Upper lobe of left lung (tissue), 6 donors: ENCODE measurements at regions not wholly inside any gene's neighbourhood (a gene's known extent, or its start where the extent isn't known, plus 50 kb on each side); places are given as distances from the start of the nearest gene placed in this dataset.

ENCODE experiments used
- ATAC-seq, 2 donors: fragments of 200-7000 bp; cut with Tn5 transposase; one replicate each; pipeline ENCODE4 v1.9.1; 2022; ENCODE audit warnings: mild to moderate bottlenecking in 2 of 2, moderate library complexity in 2 of 2; ENCODE audit not compliant: low FRiP score in 2 of 2
- DNase-seq, 2 donors: peaks; one replicate each; pipeline ENCODE4 v3.0.0-alpha.2; 2019 to 2020
- H3K27ac ChIP-seq, 4 donors: fragments of 200-600 bp; sonication (generic); one replicate each; pipeline ENCODE4 v1.5.1; 2016 to 2019
- H3K27me3 ChIP-seq, 4 donors: fragments of 200-600 bp; sonication (generic); one replicate each; pipeline ENCODE4 v1.5.1; 2017 to 2019
- H3K36me3 ChIP-seq, 4 donors: fragments of 200-600 bp; sonication (generic); one replicate each; pipeline ENCODE4 v1.5.1; 2016 to 2019
- H3K4me1 ChIP-seq, 4 donors: fragments of 200-600 bp; sonication (generic); one replicate each; pipeline ENCODE4 v1.5.1; 2018 to 2019
- H3K4me3 ChIP-seq, 4 donors: fragments of 200-600 bp; sonication (generic); one replicate each; pipeline ENCODE4 v1.5.1; 2017 to 2019; ENCODE audit warnings: mild to moderate bottlenecking in 2 of 4, moderate library complexity in 1 of 4
- H3K9me3 ChIP-seq, 4 donors: fragments of 200-600 bp; sonication (generic); one replicate each; pipeline ENCODE4 v1.5.1; 2018 to 2019
- EP300 ChIP-seq, 4 donors: sonication (generic); formaldehyde crosslinking; IDR thresholded peaks; one replicate each; pipeline ENCODE4 v1.5.1; 2017; ENCODE audit warnings: antibody characterized with exemption in 4 of 4, control low read depth in 2 of 4
- POLR2A ChIP-seq, 4 donors: fragments of 450-650 bp; IDR thresholded peaks; one replicate each; pipeline ENCODE4 v1.5.1; 2016 to 2017; ENCODE audit warnings: antibody characterized with exemption in 4 of 4, mild to moderate bottlenecking in 2 of 4
- POLR2AphosphoS5 ChIP-seq, 2 donors: sonication (generic); formaldehyde crosslinking; IDR thresholded peaks; one replicate each; pipeline ENCODE4 v1.5.1; 2017; ENCODE audit warnings: antibody characterized with exemption in 2 of 2
- WGBS, 2 donors: methylation state at CpG; one replicate each; pipeline ENCODE4 v1.1.5; 2017 to 2018; 5-methylcytosine and 5-hydroxymethylcytosine counted together
- TF ChIP-seq, protein P1 (sequence below), 6 experiments: fragments of 450-650 bp in 4 of 6; fragments of 200-600 bp in 2 of 6; sonication (generic) in 2 of 6; IDR thresholded peaks; one replicate each; pipeline ENCODE4 v1.5.1; 2016 to 2019; ENCODE audit warnings: antibody characterized with exemption in 6 of 6
- donor health status: DM: no; HTN: no; CAD: no; lungs with moderate emphysema.
- donor health status: DM: no; HTN: yes; CAD: no; lungs with severe emphysema.

DNA sequence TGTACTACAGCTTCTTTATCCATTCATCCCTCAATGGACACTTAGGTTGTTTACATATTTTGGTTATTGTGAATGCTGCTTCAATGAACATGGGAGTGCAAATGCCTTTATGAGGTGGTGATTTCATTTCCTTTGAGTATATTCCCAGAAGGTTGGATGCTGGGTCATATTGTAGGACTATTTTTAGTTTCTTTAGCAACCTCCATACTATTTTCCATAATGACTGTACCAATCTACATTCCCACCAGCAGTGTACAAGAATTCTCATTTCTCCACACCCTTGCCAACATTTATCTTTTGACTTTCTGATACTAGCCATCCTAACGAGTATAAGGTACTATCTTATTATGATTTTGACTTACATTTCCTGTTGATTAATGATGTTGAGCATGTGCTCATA is 269.0 kb downstream of the C6orf118 start:
- Histone ChIP-seq H3K27ac (no peak overlapping the region), H3K36me3 (no peaks in the 10 kb centered on the region), H3K9me3 (no peaks in the 10 kb centered on the region), H3K27me3 (no peaks in the 10 kb centered on the region), H3K4me3 (no peak overlapping the region), H3K4me1 (no peaks in the 10 kb centered on the region)
- DNase-seq (no peak), ATAC-seq (no peak)
- WGBS, 2 donors = 70 to 76% methylated on average over 1 of the region's 1 CpG
- TF ChIP-seq, protein P1, sequence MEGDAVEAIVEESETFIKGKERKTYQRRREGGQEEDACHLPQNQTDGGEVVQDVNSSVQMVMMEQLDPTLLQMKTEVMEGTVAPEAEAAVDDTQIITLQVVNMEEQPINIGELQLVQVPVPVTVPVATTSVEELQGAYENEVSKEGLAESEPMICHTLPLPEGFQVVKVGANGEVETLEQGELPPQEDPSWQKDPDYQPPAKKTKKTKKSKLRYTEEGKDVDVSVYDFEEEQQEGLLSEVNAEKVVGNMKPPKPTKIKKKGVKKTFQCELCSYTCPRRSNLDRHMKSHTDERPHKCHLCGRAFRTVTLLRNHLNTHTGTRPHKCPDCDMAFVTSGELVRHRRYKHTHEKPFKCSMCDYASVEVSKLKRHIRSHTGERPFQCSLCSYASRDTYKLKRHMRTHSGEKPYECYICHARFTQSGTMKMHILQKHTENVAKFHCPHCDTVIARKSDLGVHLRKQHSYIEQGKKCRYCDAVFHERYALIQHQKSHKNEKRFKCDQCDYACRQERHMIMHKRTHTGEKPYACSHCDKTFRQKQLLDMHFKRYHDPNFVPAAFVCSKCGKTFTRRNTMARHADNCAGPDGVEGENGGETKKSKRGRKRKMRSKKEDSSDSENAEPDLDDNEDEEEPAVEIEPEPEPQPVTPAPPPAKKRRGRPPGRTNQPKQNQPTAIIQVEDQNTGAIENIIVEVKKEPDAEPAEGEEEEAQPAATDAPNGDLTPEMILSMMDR (IDR thresholded peaks at IDR 0.05) = no peak
- no peak for TF ChIP-seq POLR2A (IDR thresholded peaks at IDR 0.05)
- TF ChIP-seq POLR2AphosphoS5 (IDR thresholded peaks at IDR 0.05) = no peak

DNA sequence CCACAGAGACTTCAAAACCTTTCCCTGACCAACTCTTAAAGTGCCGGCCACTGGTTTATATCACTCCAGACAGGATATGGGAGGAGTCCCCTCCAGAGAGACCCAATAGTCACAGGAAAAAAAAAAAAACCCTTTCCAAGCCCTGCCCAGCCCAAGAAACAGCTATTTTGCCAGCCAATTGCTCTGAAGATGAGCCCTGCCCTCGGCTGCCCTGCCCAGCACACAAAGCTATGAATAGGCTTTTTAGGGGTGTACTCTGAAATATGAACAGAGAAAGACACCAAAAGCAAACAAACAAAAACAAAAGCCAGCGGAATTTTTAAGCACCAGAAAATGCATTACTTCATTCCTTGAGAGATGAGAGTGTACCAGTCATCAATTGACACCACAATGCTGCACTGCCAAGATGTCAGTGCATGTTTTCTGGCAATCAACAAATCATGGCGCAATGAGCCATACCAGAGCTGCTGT is 275.1 kb downstream of the C6orf118 start:
- Histone ChIP-seq H3K36me3 (no peaks in the 10 kb centered on the region), H3K27me3 (no peaks in the 10 kb centered on the region), H3K4me1 (no peaks in the 10 kb centered on the region), H3K9me3 (no peaks in the 10 kb centered on the region), H3K4me3 (no peak overlapping the region), H3K27ac (no peak overlapping the region)
- ATAC-seq (no peak), DNase-seq (no peak)
- 54 to 55% methylated on average over 4 of the region's 4 CpGs for whole genome bisulfite sequencing, 2 donors
- TF ChIP-seq, protein P1 (IDR thresholded peaks at IDR 0.05) = no peak
- TF ChIP-seq EP300 (IDR thresholded peaks at IDR 0.05) = no peak
- no peak for TF ChIP-seq POLR2A (IDR thresholded peaks at IDR 0.05)
- no peak for TF ChIP-seq POLR2AphosphoS5 (IDR thresholded peaks at IDR 0.05)

DNA sequence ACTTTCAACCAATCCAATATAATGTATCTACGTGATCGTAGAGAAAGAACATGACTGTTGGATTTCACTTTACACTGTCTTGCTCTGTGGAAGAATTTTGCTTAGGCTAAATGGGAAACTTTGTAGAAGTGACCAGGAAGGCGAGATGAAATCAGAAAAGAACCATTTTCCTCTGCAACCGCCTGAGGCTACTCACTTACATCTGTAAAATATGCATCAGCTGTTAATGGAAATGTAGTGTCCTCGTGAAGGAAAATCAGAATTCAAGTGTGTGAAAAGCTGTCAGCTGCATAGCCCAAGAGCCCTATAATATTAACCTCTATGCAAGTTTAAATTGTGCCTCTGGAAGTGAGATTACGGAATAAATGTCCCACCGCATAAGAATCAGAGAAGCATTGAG is 277.9 kb downstream of the C6orf118 start:
- no peak for TF ChIP-seq POLR2A (IDR thresholded peaks at IDR 0.05)
- TF ChIP-seq EP300 (IDR thresholded peaks at IDR 0.05) = no peak
- TF ChIP-seq POLR2AphosphoS5 (IDR thresholded peaks at IDR 0.05) = no peak
- ATAC-seq (no peak), DNase-seq (no peak)
- no peaks in the 10 kb centered on the region for H3K27me3 ChIP-seq
- H3K36me3 ChIP-seq = no peaks in the 10 kb centered on the region
- no peak overlapping the region for H3K4me3 ChIP-seq
- no peaks in the 10 kb centered on the region for H3K9me3 ChIP-seq
- no peak overlapping the region for H3K27ac ChIP-seq
- WGBS, 2 donors = 79 to 84% methylated on average over 7 of the region's 7 CpGs
- H3K4me1 ChIP-seq = no peaks in the 10 kb centered on the region

DNA sequence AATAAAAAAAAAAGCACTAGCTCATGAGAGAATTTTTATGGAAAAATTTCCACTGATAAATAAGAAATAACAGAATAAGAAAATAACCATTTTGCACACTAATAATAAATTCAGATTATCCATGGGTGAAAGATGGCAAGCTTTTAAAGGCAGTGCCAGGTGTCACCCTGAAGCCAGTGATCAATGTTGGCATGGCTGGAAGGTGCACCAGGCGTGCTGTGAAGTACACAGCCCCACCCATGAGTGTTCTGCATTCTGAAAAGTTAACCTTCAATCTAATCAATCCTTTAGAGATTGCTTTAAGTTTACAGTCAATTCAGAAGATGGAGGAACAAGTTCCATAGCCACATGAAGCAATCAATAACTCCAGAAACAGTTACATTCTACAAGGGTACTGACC is 284.4 kb downstream of the C6orf118 start:
- WGBS, 2 donors = 67 to 69% methylated on average over 1 of the region's 1 CpG
- no peak overlapping the region for H3K27ac ChIP-seq
- H3K4me1 ChIP-seq = no peaks in the 10 kb centered on the region
- DNase-seq = no peak
- no peak for TF ChIP-seq POLR2A (IDR thresholded peaks at IDR 0.05)
- no peak for TF ChIP-seq POLR2AphosphoS5 (IDR thresholded peaks at IDR 0.05)
- no peak for TF ChIP-seq EP300 (IDR thresholded peaks at IDR 0.05)
- TF ChIP-seq, protein P1 (IDR thresholded peaks at IDR 0.05) = no peak
- H3K27me3 ChIP-seq = no peaks in the 10 kb centered on the region
- H3K9me3 ChIP-seq = no peaks in the 10 kb centered on the region
- no peak for ATAC-seq
- no peak overlapping the region for H3K4me3 ChIP-seq
- no peaks in the 10 kb centered on the region for H3K36me3 ChIP-seq

DNA sequence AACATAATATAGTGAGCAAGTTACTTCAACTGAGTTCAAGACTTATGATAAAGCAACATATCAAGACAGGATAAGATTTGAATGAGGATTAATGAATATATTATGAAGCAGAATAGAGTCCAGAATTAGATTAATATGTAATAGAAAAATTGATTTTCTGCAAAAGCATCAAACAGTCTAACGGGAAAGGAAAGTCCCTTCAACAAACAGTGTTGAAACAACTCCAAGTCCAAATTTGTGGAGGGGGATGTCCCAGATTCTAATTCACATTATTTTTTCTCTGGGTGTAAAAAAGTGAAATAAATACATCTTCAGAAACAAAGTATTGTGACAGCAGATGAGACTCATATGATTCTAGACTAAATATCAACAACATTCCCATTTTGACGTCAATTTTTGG is 289.7 kb downstream of the C6orf118 start:
- H3K36me3 ChIP-seq = no peaks in the 10 kb centered on the region
- no peak for TF ChIP-seq POLR2A (IDR thresholded peaks at IDR 0.05)
- TF ChIP-seq, protein P1 (IDR thresholded peaks at IDR 0.05) = no peak
- no peak for TF ChIP-seq EP300 (IDR thresholded peaks at IDR 0.05)
- TF ChIP-seq POLR2AphosphoS5 (IDR thresholded peaks at IDR 0.05) = no peak
- 78 to 86% methylated on average over 2 of the region's 2 CpGs for WGBS, 2 donors
- no peak for ATAC-seq
- DNase-seq = no peak
- H3K4me3 ChIP-seq = no peak overlapping the region
- H3K27me3 ChIP-seq = no peaks in the 10 kb centered on the region
- H3K9me3 ChIP-seq = no peaks in the 10 kb centered on the region
- no peak overlapping the region for H3K27ac ChIP-seq
- H3K4me1 ChIP-seq = no peaks in the 10 kb centered on the region
